ENCODE measurements at regions not wholly inside any gene's neighbourhood (a gene's known extent, or its start where the extent isn't known, plus 50 kb on each side); places are given as distances from the start of the nearest gene placed in this dataset.

- ChIA-PET POLR2A (no interaction called here), CTCF (interaction anchor here (1.0 kb wide), 1 partner anchor 9 kb away, joined by 3 read pairs; no protein-coding TSS in a partner anchor)
- Histone ChIP-seq H3K4me3 (ENCODE audit: low read length) (no peak overlapping the region), H3K36me3 (ENCODE audit: insufficient read depth, low read length) (no peaks in the 10 kb centered on the region), H3K4me1 (ENCODE audit: insufficient read depth, low read length) (no peaks in the 10 kb centered on the region), H3K27me3 (ENCODE audit: control insufficient read depth in 1 of 2, insufficient read depth in 2 of 2, low read length in 2 of 2) (no peaks in the 10 kb centered on the region), H3K9me3 (ENCODE audit: control insufficient read depth in 1 of 2, insufficient read depth in 1 of 2, low read length in 2 of 2) (no peaks in the 10 kb centered on the region), H3K27ac (ENCODE audit: low read depth in 1 of 2, low read length in 2 of 2) (no peak overlapping the region)
- Mint-ChIP-seq H3K9me3 (no peaks in the 10 kb centered on the region), H3K4me1 (ENCODE audit: low read depth) (no peaks in the 10 kb centered on the region), H3K4me3 (no peak overlapping the region), H3K36me3 (ENCODE audit: low read depth) (no peaks in the 10 kb centered on the region), H3K27ac (no peak overlapping the region), H3K27me3 (no peaks in the 10 kb centered on the region)
- TF ChIP-seq CTCF (IDR thresholded peaks at IDR 0.05): no peak
- DNase-seq: no peak
- ATAC-seq (ENCODE audit: poor library complexity): no peak
- intact Hi-C loops (cut with DNase I, micrococcal nuclease): no loop called here
Observed at GRCh38 chr13:44698066-44698465, 121.9 kb upstream of the TSC22D1 start.

- Mint-ChIP-seq H3K27me3 (peaks cover 5% of the 10 kb centered on the region), H3K36me3 (ENCODE audit: low read depth) (no peaks in the 10 kb centered on the region), H3K27ac (no peak overlapping the region), H3K4me3 (no peak overlapping the region), H3K9me3 (no peaks in the 10 kb centered on the region), H3K4me1 (ENCODE audit: low read depth) (no peaks in the 10 kb centered on the region)
- Histone ChIP-seq H3K36me3 (ENCODE audit: insufficient read depth, low read length) (no peaks in the 10 kb centered on the region), H3K27ac (ENCODE audit: low read depth in 1 of 2, low read length in 2 of 2) (no peak overlapping the region), H3K4me1 (ENCODE audit: insufficient read depth, low read length) (no peaks in the 10 kb centered on the region), H3K9me3 (ENCODE audit: control insufficient read depth in 1 of 2, insufficient read depth in 1 of 2, low read length in 2 of 2) (no peaks in the 10 kb centered on the region), H3K4me3 (ENCODE audit: low read length) (no peak overlapping the region), H3K27me3 (ENCODE audit: control insufficient read depth in 1 of 2, insufficient read depth in 2 of 2, low read length in 2 of 2) (no peaks in the 10 kb centered on the region)
- intact Hi-C loops (cut with DNase I, micrococcal nuclease): no loop called here
- no peak for TF ChIP-seq CTCF (IDR thresholded peaks at IDR 0.05)
- CTCF ChIA-PET: no interaction called here
- DNase-seq (no peak), ATAC-seq (ENCODE audit: poor library complexity) (no peak)
- POLR2A ChIA-PET: no interaction called here
Observed at GRCh38 chr13:44697058-44697457, 120.9 kb upstream of the TSC22D1 start.

- ChIA-PET CTCF (no interaction called here), POLR2A (no interaction called here)
- DNase-seq (no peak), ATAC-seq (ENCODE audit: poor library complexity) (no peak)
- Histone ChIP-seq H3K36me3 (ENCODE audit: insufficient read depth, low read length) (no peaks in the 10 kb centered on the region), H3K27me3 (ENCODE audit: control insufficient read depth in 1 of 2, insufficient read depth in 2 of 2, low read length in 2 of 2) (no peaks in the 10 kb centered on the region), H3K9me3 (ENCODE audit: control insufficient read depth in 1 of 2, insufficient read depth in 1 of 2, low read length in 2 of 2) (no peaks in the 10 kb centered on the region), H3K27ac (ENCODE audit: low read depth in 1 of 2, low read length in 2 of 2) (no peak overlapping the region), H3K4me1 (ENCODE audit: insufficient read depth, low read length) (no peaks in the 10 kb centered on the region), H3K4me3 (ENCODE audit: low read length) (no peak overlapping the region)
- H3K27me3 Mint-ChIP-seq: peaks cover 7% of the 10 kb centered on the region
- no peaks in the 10 kb centered on the region for H3K4me1 Mint-ChIP-seq (ENCODE audit: low read depth)
- H3K27ac Mint-ChIP-seq: no peak overlapping the region
- no peaks in the 10 kb centered on the region for H3K36me3 Mint-ChIP-seq (ENCODE audit: low read depth)
- no peak for TF ChIP-seq CTCF (IDR thresholded peaks at IDR 0.05)
- no peaks in the 10 kb centered on the region for H3K9me3 Mint-ChIP-seq
- H3K4me3 Mint-ChIP-seq: no peak overlapping the region
- intact Hi-C loops (cut with DNase I, micrococcal nuclease): no loop called here
Observed at GRCh38 chr13:44695520-44695919, 119.4 kb upstream of the TSC22D1 start.

Measured in CD4-positive, alpha-beta T cell (primary cell).